ENCODE measurements at regions not wholly inside any gene's neighbourhood (a gene's known extent, or its start where the extent isn't known, plus 50 kb on each side); places are given as distances from the start of the nearest gene placed in this dataset.

GRCh38 chr5:6115852-6116251 is 262.5 kb downstream of the MED10 start:
- no peak for DNase-seq (ENCODE audit: low spot score)
- in situ Hi-C loops (cut with MboI; ENCODE audit: low sequenced_read_pairs, unreplicated experiment), result no loop called here
- TF ChIP-seq CTCF (IDR thresholded peaks at IDR 0.05; ENCODE audit: borderline replicate concordance, control extremely low read depth, extremely low read depth, insufficient read depth, missing control alignments), result no peak

- TF ChIP-seq CTCF (IDR thresholded peaks at IDR 0.05; ENCODE audit: borderline replicate concordance, control extremely low read depth, extremely low read depth, insufficient read depth, missing control alignments), result no peak
- DNase-seq (ENCODE audit: low spot score), result no peak
- in situ Hi-C loops (cut with MboI; ENCODE audit: low sequenced_read_pairs, unreplicated experiment), result no loop called here
Observed at GRCh38 chr5:6112538-6112937, 265.8 kb downstream of the MED10 start.

- in situ Hi-C loops (cut with MboI; ENCODE audit: low sequenced_read_pairs, unreplicated experiment), result no loop called here
- no peak for TF ChIP-seq CTCF (IDR thresholded peaks at IDR 0.05; ENCODE audit: borderline replicate concordance, control extremely low read depth, extremely low read depth, insufficient read depth, missing control alignments)
- no peak for DNase-seq (ENCODE audit: low spot score)
Observed at GRCh38 chr5:6112125-6112524, 266.2 kb downstream of the MED10 start.

- no peak for DNase-seq (ENCODE audit: low spot score)
- in situ Hi-C loops (cut with MboI; ENCODE audit: low sequenced_read_pairs, unreplicated experiment), result no loop called here
Observed at GRCh38 chr5:6111131-6111530, 267.2 kb downstream of the MED10 start.

GRCh38 chr5:6110441-6111005 is 267.8 kb downstream of the MED10 start:
- in situ Hi-C loops (cut with MboI; ENCODE audit: low sequenced_read_pairs, unreplicated experiment), result no loop called here
- TF ChIP-seq CTCF (IDR thresholded peaks at IDR 0.05; ENCODE audit: borderline replicate concordance, control extremely low read depth, extremely low read depth, insufficient read depth, missing control alignments), result no peak
- no peak for DNase-seq (ENCODE audit: low spot score)

More at GRCh38 chr5:6111131-6111530, 267.2 kb downstream of the MED10 start:
- no peak for TF ChIP-seq CTCF (IDR thresholded peaks at IDR 0.05; ENCODE audit: borderline replicate concordance, control extremely low read depth, extremely low read depth, insufficient read depth, missing control alignments)

- no peak for DNase-seq (ENCODE audit: low spot score)
- in situ Hi-C loops (cut with MboI; ENCODE audit: low sequenced_read_pairs, unreplicated experiment), result no loop called here
- no peak for TF ChIP-seq CTCF (IDR thresholded peaks at IDR 0.05; ENCODE audit: borderline replicate concordance, control extremely low read depth, extremely low read depth, insufficient read depth, missing control alignments)
Observed at GRCh38 chr5:6108981-6109825, 269.1 kb downstream of the MED10 start.

Data from GM13976 (cell line).